ENCODE measurements at regions not wholly inside any gene's neighbourhood (a gene's known extent, or its start where the extent isn't known, plus 50 kb on each side); places are given as distances from the start of the nearest gene placed in this dataset.

- Histone ChIP-seq H3K27ac (no peak overlapping the region), H3K9me3 (no peaks in the 10 kb centered on the region), H3K4me3 (no peak overlapping the region), H3K27me3 (peaks cover 0 to 4% (median 0%) of the 10 kb centered on the region in 4 donors), H3K4me1 (no peaks in the 10 kb centered on the region), H3K36me3 (no peaks in the 10 kb centered on the region)
- TF ChIP-seq CTCF (IDR thresholded peaks at IDR 0.05), result no peak
- 56 to 58% methylated on average over 5 of the region's 5 CpGs for WGBS, 2 donors
- no peak for DNase-seq
- FAIRE-seq, result no peak
- no peak for ATAC-seq
- intact Hi-C loops (cut with DNase I), result no loop called here
These were observed 467.0 kb upstream of the AKR1E2 start for GRCh38 chr10:4359003-4359402.

- no peaks in the 10 kb centered on the region for H3K36me3 ChIP-seq
- H3K27ac ChIP-seq, result no peak overlapping the region
- intact Hi-C loops (cut with DNase I), result no loop called here
- no peak for ATAC-seq
- no peak for DNase-seq
- TF ChIP-seq CTCF (IDR thresholded peaks at IDR 0.05), result no peak
- peaks cover 0 to 4% (median 0%) of the 10 kb centered on the region in 4 donors for H3K27me3 ChIP-seq
- no peaks in the 10 kb centered on the region for H3K9me3 ChIP-seq
- no peak for FAIRE-seq
- H3K4me1 ChIP-seq, result no peaks in the 10 kb centered on the region
- H3K4me3 ChIP-seq, result no peak overlapping the region
These were observed 468.1 kb upstream of the AKR1E2 start for GRCh38 chr10:4357911-4358310.

GRCh38 chr10:4355350-4355749 is 470.7 kb upstream of the AKR1E2 start:
- Histone ChIP-seq H3K36me3 (no peaks in the 10 kb centered on the region), H3K9me3 (no peaks in the 10 kb centered on the region), H3K4me1 (no peaks in the 10 kb centered on the region), H3K4me3 (no peak overlapping the region), H3K27ac (no peak overlapping the region), H3K27me3 (peaks cover 0 to 4% (median 1%) of the 10 kb centered on the region in 4 donors)
- no peak for DNase-seq
- TF ChIP-seq CTCF (IDR thresholded peaks at IDR 0.05), result no peak
- FAIRE-seq, result no peak
- intact Hi-C loops (cut with DNase I), result no loop called here
- 42% methylated on average over 1 of the region's 1 CpG for WGBS, 2 donors
- ATAC-seq, result no peak

GRCh38 chr10:4354382-4354812 is 471.6 kb upstream of the AKR1E2 start:
- DNase-seq (no peak), ATAC-seq (peak in 3 of 4 donors; percentile 21 to 52 (median 40)), FAIRE-seq (no peak)
- intact Hi-C loops (cut with DNase I), result no loop called here
- H3K27ac ChIP-seq, result peak overlapping the region in 1 of 4 donors; percentile 55
- H3K4me3 ChIP-seq, result no peak overlapping the region
- WGBS, 2 donors, result 57 to 62% methylated on average over 7 of the region's 7 CpGs
- no peaks in the 10 kb centered on the region for H3K4me1 ChIP-seq
- no peaks in the 10 kb centered on the region for H3K36me3 ChIP-seq
- H3K27me3 ChIP-seq, result peaks cover 0 to 6% (median 0%) of the 10 kb centered on the region in 4 donors
- H3K9me3 ChIP-seq, result no peaks in the 10 kb centered on the region
- no peak for TF ChIP-seq CTCF (IDR thresholded peaks at IDR 0.05)

GRCh38 chr10:4353964-4354363 is 472.0 kb upstream of the AKR1E2 start:
- Histone ChIP-seq H3K4me1 (no peaks in the 10 kb centered on the region), H3K9me3 (no peaks in the 10 kb centered on the region), H3K27me3 (peaks cover 0 to 6% (median 0%) of the 10 kb centered on the region in 4 donors), H3K27ac (peak overlapping the region in 2 of 4 donors; percentile 4 to 55), H3K36me3 (no peaks in the 10 kb centered on the region), H3K4me3 (no peak overlapping the region)
- no peak for TF ChIP-seq CTCF (IDR thresholded peaks at IDR 0.05)
- WGBS, 2 donors, result 0 to 5% methylated on average over 1 of the region's 1 CpG
- peak in 3 of 4 donors; percentile 55 to 74 (median 64) for ATAC-seq
- no peak for DNase-seq
- FAIRE-seq, result peak; percentile 65
- intact Hi-C loops (cut with DNase I), result no loop called here

Data from pancreas (tissue), 10 donors.